Activated CD4-positive, CD25-positive, alpha-beta regulatory T cell treated with anti-CD3 and anti-CD28 coated beads, Interleukin-2, amount 50 U/mL, for 72 hours (primary cell): ENCODE measurements at regions not wholly inside any gene's neighbourhood (a gene's known extent, or its start where the extent isn't known, plus 50 kb on each side); places are given as distances from the start of the nearest gene placed in this dataset.
"Not testable (repeated sequence)": the region's sequence is repeated elsewhere in the genome, so short reads cannot be mapped to it uniquely, and the experiment has no call there.

Source experiments
- DNase-seq: peaks from one replicate; pipeline ENCODE4 v3.0.0; 2021

DNA sequence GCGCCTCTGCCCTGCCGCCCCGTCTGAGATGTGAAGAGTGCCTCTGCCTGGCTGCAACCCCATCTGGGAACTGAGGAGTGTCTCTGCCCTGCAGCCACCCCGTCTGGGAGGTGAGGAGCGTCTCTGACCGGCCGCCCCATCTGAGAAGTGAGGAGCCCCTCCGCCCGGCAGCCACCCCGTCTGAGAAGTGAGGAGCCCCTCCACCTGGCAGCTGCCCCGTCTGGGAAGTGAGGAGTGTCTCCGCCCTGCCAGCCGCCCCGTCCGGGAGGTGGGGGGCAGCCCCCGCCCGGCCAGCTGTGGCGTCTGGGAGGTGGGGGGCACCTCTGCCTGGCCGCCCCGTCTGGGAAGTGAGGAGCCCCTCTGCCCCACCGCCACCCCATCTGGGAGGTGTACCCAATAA is 110.4 kb downstream of the PRKAB2 start:
- DNase-seq: not testable (repeated sequence)

DNA sequence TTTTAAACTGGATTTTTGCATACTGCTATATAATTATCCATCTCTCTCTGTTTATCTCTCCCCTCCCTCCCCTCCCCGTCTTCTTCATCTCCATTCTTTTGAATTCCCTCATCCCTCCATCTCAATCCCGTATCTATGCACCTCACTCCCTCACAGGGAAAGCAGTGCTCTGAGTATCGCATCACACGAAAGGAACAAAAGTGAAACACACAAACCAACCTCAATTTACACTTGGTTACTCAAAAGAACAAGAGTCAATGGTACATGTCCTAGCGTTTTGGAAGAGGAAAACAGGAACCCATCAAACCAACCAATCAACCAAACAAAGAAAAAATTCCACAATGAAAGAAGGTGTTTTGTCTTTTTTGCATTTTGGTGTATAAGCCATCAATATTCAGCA is 115.1 kb downstream of the NBPF12 start:
- DNase-seq: no peak

DNA sequence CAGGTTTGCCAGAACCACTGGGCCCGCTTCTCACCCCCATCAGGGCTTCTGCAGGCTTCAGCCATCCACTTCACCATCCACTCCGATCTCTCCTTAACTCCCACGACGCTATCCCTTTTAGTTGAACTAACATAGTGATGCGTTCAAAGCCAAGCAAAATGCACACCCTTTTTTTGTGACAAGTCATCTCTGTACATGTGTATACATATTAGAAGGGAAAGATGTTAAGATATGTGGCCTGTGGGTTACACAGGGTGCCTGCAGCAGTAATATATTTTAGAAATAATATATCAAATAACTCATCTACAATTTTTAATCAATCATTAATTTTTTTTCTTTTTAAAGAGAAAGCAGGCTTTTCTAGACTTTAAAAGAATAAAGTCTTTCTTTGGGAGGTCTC is 114.6 kb downstream of the NBPF12 start:
- DNase-seq: no peak

DNA sequence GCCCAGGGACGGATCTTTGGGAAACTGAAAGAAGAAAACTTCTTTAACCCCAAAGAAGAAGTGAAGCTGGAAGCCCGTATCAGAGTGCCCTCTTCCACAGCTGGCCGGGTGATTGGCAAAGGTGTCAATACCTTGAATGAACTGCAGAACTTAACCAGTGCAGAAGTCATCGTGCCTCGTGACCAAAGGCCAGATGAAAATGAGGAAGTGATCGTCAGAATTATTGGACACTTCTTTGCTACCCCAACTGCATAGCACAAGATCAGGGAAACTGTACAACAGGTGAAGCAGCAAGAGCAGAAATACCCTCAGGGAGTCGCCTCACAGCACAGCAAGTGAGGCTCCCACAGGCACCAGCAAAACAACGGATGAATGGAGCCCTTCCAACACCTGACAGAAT is 114.0 kb downstream of the NBPF12 start:
- DNase-seq: no peak

DNA sequence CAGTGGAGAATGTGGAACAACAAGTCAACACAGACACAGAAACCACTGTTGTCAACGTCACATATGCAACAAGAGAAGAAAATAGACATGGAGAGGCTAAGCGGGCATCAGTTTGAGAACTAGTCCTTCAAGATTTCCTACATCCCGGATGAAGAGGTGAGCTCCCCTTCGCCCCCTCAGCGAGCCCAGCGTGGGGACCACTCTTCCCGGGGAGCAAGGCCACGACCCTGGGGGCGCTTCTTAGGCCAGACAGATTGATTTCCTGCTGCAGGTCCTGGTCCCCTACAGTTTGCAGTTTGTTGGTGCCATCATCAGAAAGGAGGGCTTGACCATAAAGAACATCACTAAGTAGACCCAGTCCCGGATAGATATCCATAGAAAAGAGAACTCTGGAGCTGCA is 113.0 kb downstream of the NBPF12 start:
- DNase-seq: no peak

DNA sequence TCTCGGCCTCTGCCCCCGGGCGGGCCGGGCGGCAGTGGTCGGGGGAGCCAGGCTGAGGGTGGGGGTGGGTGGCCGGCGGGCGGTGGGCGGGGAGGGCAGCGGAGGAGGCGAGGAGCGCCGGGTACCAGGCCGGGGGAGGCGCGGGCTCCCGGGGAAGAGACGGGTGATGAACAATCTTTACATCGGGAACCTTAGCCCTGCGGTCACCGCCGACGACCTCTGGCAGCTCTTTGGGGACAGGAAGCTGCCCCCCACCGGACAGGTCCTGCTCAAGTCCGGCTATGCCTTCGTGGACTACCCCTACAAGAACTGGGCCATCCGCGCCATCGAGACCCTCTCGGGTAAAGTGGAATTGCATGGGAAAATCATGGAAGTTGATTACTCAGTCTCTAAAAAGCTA is 112.5 kb downstream of the NBPF12 start:
- no peak for DNase-seq

DNA sequence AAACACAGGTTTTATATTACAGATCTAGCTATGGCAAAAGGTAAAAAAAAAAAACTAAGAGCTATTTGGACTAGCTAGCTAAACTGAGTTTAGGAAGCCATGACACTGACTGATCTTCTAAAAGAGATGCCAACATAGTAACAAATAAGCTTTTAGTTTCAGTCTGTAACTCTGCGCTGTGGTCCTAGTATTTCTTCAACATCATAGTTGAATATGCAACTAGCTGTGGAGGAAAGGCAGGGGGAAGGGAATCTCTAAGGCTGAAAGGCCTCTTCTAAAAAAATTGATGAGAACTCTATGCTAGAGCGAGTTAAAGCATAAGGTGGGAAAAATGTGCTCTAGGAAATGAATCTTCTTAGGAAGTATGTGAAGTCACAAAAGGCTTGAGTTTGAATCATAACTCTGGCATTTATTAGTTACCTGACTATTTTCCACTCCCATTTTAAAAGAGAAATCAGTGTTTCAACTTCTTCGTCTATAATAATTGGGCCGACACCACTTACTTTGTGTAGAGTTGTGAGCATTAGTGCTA is 108.8 kb downstream of the NBPF12 start:
- DNase-seq: not testable (repeated sequence)

DNA sequence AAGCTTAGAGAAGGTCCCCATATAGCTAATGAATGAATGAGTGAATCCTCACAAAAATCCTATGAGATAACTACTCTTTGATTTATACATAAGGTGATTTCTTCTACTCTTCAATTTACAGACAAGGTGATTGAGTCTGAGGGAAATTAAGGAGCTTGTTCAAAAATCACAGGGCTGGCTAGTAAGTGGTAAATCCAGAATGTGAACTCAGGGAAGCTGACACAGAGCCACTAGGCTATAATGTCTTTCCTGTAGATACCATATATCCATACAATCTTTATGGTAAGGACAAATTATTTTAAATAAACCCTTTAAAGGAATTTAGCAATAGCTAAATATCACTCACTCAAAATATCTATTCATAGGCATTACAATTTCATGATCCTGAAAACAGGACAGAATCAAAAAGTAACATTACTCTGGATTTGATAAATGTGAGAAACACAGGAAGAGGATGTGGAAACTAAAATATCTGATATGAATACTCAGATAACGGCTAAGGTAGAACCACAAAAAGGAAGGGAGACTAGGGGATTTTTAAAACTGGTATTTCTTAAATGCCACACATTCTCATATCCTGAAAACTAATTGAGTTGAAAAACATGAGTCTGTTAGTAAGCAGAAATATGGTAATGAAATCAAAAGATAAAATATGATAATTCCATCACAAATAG is 108.2 kb downstream of the NBPF12 start:
- DNase-seq: no peak
